IMR-90 (cell line): ENCODE measurements at regions not wholly inside any gene's neighbourhood (a gene's known extent, or its start where the extent isn't known, plus 50 kb on each side); places are given as distances from the start of the nearest gene placed in this dataset.

Source experiments
- ATAC-seq: fragments of 200-7000 bp; cut with Tn5 transposase; 2 replicates; pipeline ENCODE4 v1.9.1; 2020; ENCODE audit warnings: low read depth, mild to moderate bottlenecking, moderate library complexity
- BruUV-seq: library from RNA; stranded (reverse); fragments of 400-500 nt; replicated peaks from 2 replicates; lab custom pipeline; 2021; lab: Mats Ljungman, UMichigan
- CTCF ChIA-PET: fragments of 300-600 bp; formaldehyde crosslinking; extraction: SDS; loops from one replicate; lab custom pipeline; 2021; ENCODE audit warnings: antibody characterized with exemption; lab: Yijun Ruan, JAX
- POLR2A ChIA-PET: fragments of 300-600 bp; sonication (Branson Sonifier 250); formaldehyde crosslinking; loops from one replicate; lab custom pipeline; 2022; ENCODE audit warnings: antibody characterized with exemption; ENCODE audit not compliant: unreplicated experiment; lab: Charles Lee
- DNase-seq: peaks from one replicate; pipeline ENCODE4 v3.0.0; 2013
- H2AFZ ChIP-seq: replicated peaks from 2 replicates; pipeline ENCODE3; 2013; ENCODE audit warnings: low read length, mild to moderate bottlenecking; ENCODE audit not compliant: poor library complexity
- H2AK5ac ChIP-seq: 2 replicates; pipeline ENCODE4 v1.6.1; 2013; ENCODE audit warnings: low read depth, low read length, inconsistent platforms
- H2AK9ac ChIP-seq: replicated peaks from 2 replicates; pipeline ENCODE3; 2013; ENCODE audit warnings: mild to moderate bottlenecking, low read depth, low read length, moderate library complexity; ENCODE audit not compliant: poor library complexity
- H2BK120ac ChIP-seq: 2 replicates; pipeline ENCODE4 v1.6.1; 2013; ENCODE audit warnings: low read depth, low read length, inconsistent platforms
- H2BK15ac ChIP-seq: 3 replicates; pipeline ENCODE4 v1.6.1; 2013; ENCODE audit warnings: low read depth, low read length, inconsistent platforms
- H2BK20ac ChIP-seq: 2 replicates; pipeline ENCODE4 v1.6.1; 2013; ENCODE audit warnings: low read depth, mild to moderate bottlenecking, inconsistent platforms, low read length, moderate library complexity
- H2BK5ac ChIP-seq: 2 replicates; pipeline ENCODE4 v1.6.1; 2013; ENCODE audit warnings: mild to moderate bottlenecking, low read depth, low read length, inconsistent platforms; ENCODE audit not compliant: poor library complexity, severe bottlenecking
- H3K14ac ChIP-seq: replicated peaks from 2 replicates; pipeline ENCODE4 v1.6.1; 2013; ENCODE audit warnings: low read depth, low read length, inconsistent platforms
- H3K18ac ChIP-seq: 2 replicates; pipeline ENCODE4 v1.6.1; 2013; ENCODE audit warnings: low read depth, low read length, control low read depth
- H3K23ac ChIP-seq: 2 replicates; pipeline ENCODE4 v1.6.1; 2013; ENCODE audit warnings: low read depth, low read length, inconsistent platforms
- H3K27ac ChIP-seq: 2 replicates; pipeline ENCODE4 v1.5.1; 2013; ENCODE audit warnings: mild to moderate bottlenecking, control low read depth, low read length; ENCODE audit not compliant: insufficient read depth
- H3K27me3 ChIP-seq: 2 replicates; pipeline ENCODE4 v1.6.1; 2013; ENCODE audit warnings: low read length; ENCODE audit not compliant: control insufficient read depth, insufficient read depth
- H3K36me3 ChIP-seq: 2 replicates; pipeline ENCODE4 v1.6.1; 2013; ENCODE audit warnings: low read length, mixed read lengths; ENCODE audit not compliant: control insufficient read depth, insufficient read depth
- H3K4ac ChIP-seq: 2 replicates; pipeline ENCODE4 v1.6.1; 2013; ENCODE audit warnings: low read depth, low read length, inconsistent platforms
- H3K4me1 ChIP-seq: 2 replicates; pipeline ENCODE4 v1.6.1; 2013; ENCODE audit warnings: low read length, mixed read lengths; ENCODE audit not compliant: control insufficient read depth, insufficient read depth
- H3K4me2 ChIP-seq: 2 replicates; pipeline ENCODE4 v1.6.1; 2013; ENCODE audit warnings: low read depth, mild to moderate bottlenecking, control low read depth, low read length, moderate library complexity
- H3K4me3 ChIP-seq: 2 replicates; pipeline ENCODE4 v1.5.1; 2013; ENCODE audit warnings: low read depth, mild to moderate bottlenecking, control low read depth, low read length, moderate library complexity; ENCODE audit not compliant: insufficient read depth
- H3K56ac ChIP-seq: 2 replicates; pipeline ENCODE4 v1.6.1; 2013; ENCODE audit warnings: low read length, inconsistent platforms; ENCODE audit not compliant: insufficient read depth; ENCODE audit errors: extremely low read depth
- H3K79me1 ChIP-seq, 2 experiments: 2 replicates each; pipeline ENCODE4 v1.6.1; 2013; ENCODE audit warnings: low read length in 2 of 2, inconsistent platforms in 1 of 2, low read depth in 1 of 2
- H3K9ac ChIP-seq: 2 replicates; pipeline ENCODE4 v1.6.1; 2013; ENCODE audit warnings: low read depth, low read length, control low read depth
- H3K9me1 ChIP-seq: 2 replicates; pipeline ENCODE4 v1.6.1; 2013; ENCODE audit warnings: low read length, inconsistent platforms; ENCODE audit not compliant: insufficient read depth
- H3K9me3 ChIP-seq: 2 replicates; pipeline ENCODE4 v1.6.1; 2013; ENCODE audit warnings: low read length; ENCODE audit not compliant: control insufficient read depth, insufficient read depth
- H4K20me1 ChIP-seq: 2 replicates; pipeline ENCODE4 v1.6.1; 2013; ENCODE audit warnings: low read length, inconsistent platforms; ENCODE audit not compliant: insufficient read depth
- H4K5ac ChIP-seq: 2 replicates; pipeline ENCODE4 v1.6.1; 2013; ENCODE audit warnings: mild to moderate bottlenecking, low read depth, low read length, control low read depth
- H4K8ac ChIP-seq, 2 experiments: 2 replicates each; pipeline ENCODE4 v1.6.1; 2013; ENCODE audit warnings: low read depth in 2 of 2, low read length in 2 of 2, control low read depth in 1 of 2, inconsistent platforms in 1 of 2
- H4K91ac ChIP-seq: 2 replicates; pipeline ENCODE4 v1.6.1; 2013; ENCODE audit warnings: low read depth, low read length, inconsistent platforms; ENCODE audit not compliant: insufficient read depth
- FOS ChIP-seq: fragments of 150-350 bp; IDR thresholded peaks from 2 replicates; pipeline ENCODE4 v1.6.1; 2016; ENCODE audit warnings: low read depth, low read length
- SMC3 ChIP-seq: fragments of 150-350 bp; IDR thresholded peaks from 2 replicates; pipeline ENCODE4 v1.6.1; 2016; ENCODE audit warnings: low read depth, mild to moderate bottlenecking, antibody characterized with exemption, low read length, moderate library complexity
- USF2 ChIP-seq: fragments of 150-350 bp; IDR thresholded peaks from 2 replicates; pipeline ENCODE4 v1.6.1; 2017; ENCODE audit warnings: mild to moderate bottlenecking, antibody characterized with exemption, low read length, low read depth
- WGBS, 2 experiments: methylation state at CpG; one replicate each; pipeline versions ENCODE4 v1.1.5 to v1.1.7; 2013; ENCODE audit warnings: missing lambda C conversion rate in 2 of 2; ENCODE audit not compliant: insufficient read length in 1 of 2; ENCODE audit errors: extremely low coverage in 2 of 2; 5-methylcytosine and 5-hydroxymethylcytosine counted together
- dilution Hi-C: fragments of 300-500 bp; cut with HindIII; formaldehyde crosslinking; loops from one replicate; pipeline ENCODE4 v1.14.3; 2018; ENCODE audit warnings: low sequenced_read_pairs; ENCODE audit not compliant: unreplicated experiment
- in situ Hi-C: fragments of 300-500 bp; cut with MboI; formaldehyde crosslinking; loops from 3 replicates; pipeline ENCODE4 v1.14.3; 2019; ENCODE audit warnings: low sequenced_read_pairs, inconsistent platforms, mixed read lengths
- intact Hi-C: fragments of 100-400 bp; cut with micrococcal nuclease; formaldehyde crosslinking; loops from 2 replicates; pipeline ENCODE4 v1.10.0; 2022

- no peaks in the 10 kb centered on the region for H3K79me1 ChIP-seq
- H4K5ac ChIP-seq, result no peak overlapping the region
- no peak overlapping the region for H3K9ac ChIP-seq
- no peak overlapping the region for H4K8ac ChIP-seq
- no peaks in the 10 kb centered on the region for H4K20me1 ChIP-seq
- no TSS peak for BruUV-seq
- no peak overlapping the region for H3K14ac ChIP-seq
- no peak overlapping the region for H2AFZ ChIP-seq
- CTCF ChIA-PET, result no interaction called here
- H3K4me1 ChIP-seq, result no peaks in the 10 kb centered on the region
- dilution Hi-C loops, result no loop called here
- DNase-seq, result no peak
- H3K36me3 ChIP-seq, result no peaks in the 10 kb centered on the region
- H3K4ac ChIP-seq, result no peak overlapping the region
- H3K27ac ChIP-seq, result no peak overlapping the region
- TF ChIP-seq USF2, result no peak
- TF ChIP-seq FOS, result no peak
- TF ChIP-seq SMC3, result no peak
- no peak overlapping the region for H2AK9ac ChIP-seq
- H2AK5ac ChIP-seq, result no peak overlapping the region
- no peak overlapping the region for H3K56ac ChIP-seq
- H3K18ac ChIP-seq, result no peak overlapping the region
- ATAC-seq, result no peak
- no CpG with 5 or more reads among the region's 2 CpGs for WGBS, 2 experiments
- H3K9me3 ChIP-seq, result peaks cover 5% of the 10 kb centered on the region; the same call in 1 of the 2 replicates
- no peak overlapping the region for H2BK5ac ChIP-seq
- in situ Hi-C loops, result no loop called here
- no peak overlapping the region for H4K91ac ChIP-seq
- no peak overlapping the region for H2BK15ac ChIP-seq
- no peaks in the 10 kb centered on the region for H3K27me3 ChIP-seq
- H3K4me3 ChIP-seq, result no peak overlapping the region
- POLR2A ChIA-PET, result no interaction called here
- no peaks in the 10 kb centered on the region for H3K9me1 ChIP-seq
- H2BK120ac ChIP-seq, result no peak overlapping the region
- no peak overlapping the region for H3K4me2 ChIP-seq
- intact Hi-C loops, result no loop called here
- no peak overlapping the region for H3K23ac ChIP-seq
- no peak overlapping the region for H2BK20ac ChIP-seq
Measured at GRCh38 chr10:84012831-84013458, 126.4 kb upstream of the GHITM start.
